Liver (tissue), 3 donors: ENCODE measurements at regions not wholly inside any gene's neighbourhood (a gene's known extent, or its start where the extent isn't known, plus 50 kb on each side); places are given as distances from the start of the nearest gene placed in this dataset.

Experiments
- GABPA ChIP-seq, 2 donors: IDR thresholded peaks in 1 of 2; conservative IDR thresholded peaks in 1 of 2; 2 replicates each; pipeline ENCODE4 v1.6.1; 2016; ENCODE audit warnings: antibody characterized with exemption in 2 of 2, mild to moderate bottlenecking in 1 of 2, moderate library complexity in 1 of 2
- RAD21 ChIP-seq, 2 donors: IDR thresholded peaks; 2 replicates each; pipeline ENCODE4 v1.6.1; 2016; ENCODE audit warnings: antibody characterized with exemption in 2 of 2, mild to moderate bottlenecking in 2 of 2
- RXRA ChIP-seq, 2 donors: IDR thresholded peaks; 2 replicates each; pipeline ENCODE4 v1.6.1; 2017 to 2018; ENCODE audit warnings: antibody characterized with exemption in 2 of 2, mild to moderate bottlenecking in 1 of 2
- SP1 ChIP-seq: IDR thresholded peaks from 2 replicates; pipeline ENCODE4 v1.6.1; 2018; ENCODE audit warnings: antibody characterized with exemption, mild to moderate bottlenecking
- TF ChIP-seq, protein P1 (sequence below): fragments of 150-350 bp; IDR thresholded peaks from 2 replicates; pipeline ENCODE4 v1.5.1; 2017; ENCODE audit warnings: improper control_type of control experiment, low read depth, low read length; ENCODE audit not compliant: missing input control
- TF ChIP-seq, protein P2 (sequence below): IDR thresholded peaks from 2 replicates; pipeline ENCODE4 v1.6.1; 2016; ENCODE audit warnings: antibody characterized with exemption
- donor health status: healthy.
- donor health status: healthy.

- TF ChIP-seq, protein P1, sequence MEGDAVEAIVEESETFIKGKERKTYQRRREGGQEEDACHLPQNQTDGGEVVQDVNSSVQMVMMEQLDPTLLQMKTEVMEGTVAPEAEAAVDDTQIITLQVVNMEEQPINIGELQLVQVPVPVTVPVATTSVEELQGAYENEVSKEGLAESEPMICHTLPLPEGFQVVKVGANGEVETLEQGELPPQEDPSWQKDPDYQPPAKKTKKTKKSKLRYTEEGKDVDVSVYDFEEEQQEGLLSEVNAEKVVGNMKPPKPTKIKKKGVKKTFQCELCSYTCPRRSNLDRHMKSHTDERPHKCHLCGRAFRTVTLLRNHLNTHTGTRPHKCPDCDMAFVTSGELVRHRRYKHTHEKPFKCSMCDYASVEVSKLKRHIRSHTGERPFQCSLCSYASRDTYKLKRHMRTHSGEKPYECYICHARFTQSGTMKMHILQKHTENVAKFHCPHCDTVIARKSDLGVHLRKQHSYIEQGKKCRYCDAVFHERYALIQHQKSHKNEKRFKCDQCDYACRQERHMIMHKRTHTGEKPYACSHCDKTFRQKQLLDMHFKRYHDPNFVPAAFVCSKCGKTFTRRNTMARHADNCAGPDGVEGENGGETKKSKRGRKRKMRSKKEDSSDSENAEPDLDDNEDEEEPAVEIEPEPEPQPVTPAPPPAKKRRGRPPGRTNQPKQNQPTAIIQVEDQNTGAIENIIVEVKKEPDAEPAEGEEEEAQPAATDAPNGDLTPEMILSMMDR, result no peak
- TF ChIP-seq RXRA (IDR thresholded peaks at IDR 0.05) (no peak), GABPA (IDR thresholded peaks at IDR 0.05 in 1 of 2, conservative IDR thresholded peaks at IDR 0.05 in 1 of 2) (no peak), SP1 (no peak), RAD21 (IDR thresholded peaks at IDR 0.05) (no peak)
- TF ChIP-seq, protein P2, sequence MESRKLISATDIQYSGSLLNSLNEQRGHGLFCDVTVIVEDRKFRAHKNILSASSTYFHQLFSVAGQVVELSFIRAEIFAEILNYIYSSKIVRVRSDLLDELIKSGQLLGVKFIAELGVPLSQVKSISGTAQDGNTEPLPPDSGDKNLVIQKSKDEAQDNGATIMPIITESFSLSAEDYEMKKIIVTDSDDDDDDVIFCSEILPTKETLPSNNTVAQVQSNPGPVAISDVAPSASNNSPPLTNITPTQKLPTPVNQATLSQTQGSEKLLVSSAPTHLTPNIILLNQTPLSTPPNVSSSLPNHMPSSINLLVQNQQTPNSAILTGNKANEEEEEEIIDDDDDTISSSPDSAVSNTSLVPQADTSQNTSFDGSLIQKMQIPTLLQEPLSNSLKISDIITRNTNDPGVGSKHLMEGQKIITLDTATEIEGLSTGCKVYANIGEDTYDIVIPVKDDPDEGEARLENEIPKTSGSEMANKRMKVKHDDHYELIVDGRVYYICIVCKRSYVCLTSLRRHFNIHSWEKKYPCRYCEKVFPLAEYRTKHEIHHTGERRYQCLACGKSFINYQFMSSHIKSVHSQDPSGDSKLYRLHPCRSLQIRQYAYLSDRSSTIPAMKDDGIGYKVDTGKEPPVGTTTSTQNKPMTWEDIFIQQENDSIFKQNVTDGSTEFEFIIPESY, result no peak
Observed at GRCh38 chr9:28970241-28970654, 1397.0 kb upstream of the C9orf72 start.
